Stimulated activated CD8-positive, alpha-beta memory T cell treated with anti-CD3 and anti-CD28 coated beads, Interleukin-15, amount 100 ng/mL, for 1 hour (primary cell): ENCODE measurements at regions not wholly inside any gene's neighbourhood (a gene's known extent, or its start where the extent isn't known, plus 50 kb on each side); places are given as distances from the start of the nearest gene placed in this dataset.

ENCODE experiments used
- DNase-seq: peaks from one replicate; pipeline ENCODE4 v3.0.0-alpha.2; 2020; ENCODE audit warnings: low read depth

DNA sequence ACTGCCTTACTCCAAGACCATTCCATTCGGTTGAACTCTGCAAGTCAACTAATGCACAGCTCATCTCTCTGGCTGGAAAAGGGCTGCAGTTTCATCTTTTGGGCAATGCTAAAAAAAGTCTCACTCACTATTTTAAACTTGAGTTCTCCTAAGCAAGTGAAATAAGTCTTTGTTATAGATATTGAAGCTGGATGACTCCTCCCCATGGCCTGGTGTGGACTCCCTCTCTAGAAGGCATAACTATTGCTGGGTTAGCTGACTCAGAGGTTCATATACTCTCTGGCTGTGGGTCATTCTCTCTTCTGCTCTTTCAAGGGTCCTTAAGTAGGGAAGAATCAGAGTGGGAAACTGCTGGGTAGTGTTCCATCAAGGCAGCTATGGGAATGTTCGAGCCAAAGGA lies 88.0 kb downstream of the XCL2 start:
- no peak for DNase-seq

DNA sequence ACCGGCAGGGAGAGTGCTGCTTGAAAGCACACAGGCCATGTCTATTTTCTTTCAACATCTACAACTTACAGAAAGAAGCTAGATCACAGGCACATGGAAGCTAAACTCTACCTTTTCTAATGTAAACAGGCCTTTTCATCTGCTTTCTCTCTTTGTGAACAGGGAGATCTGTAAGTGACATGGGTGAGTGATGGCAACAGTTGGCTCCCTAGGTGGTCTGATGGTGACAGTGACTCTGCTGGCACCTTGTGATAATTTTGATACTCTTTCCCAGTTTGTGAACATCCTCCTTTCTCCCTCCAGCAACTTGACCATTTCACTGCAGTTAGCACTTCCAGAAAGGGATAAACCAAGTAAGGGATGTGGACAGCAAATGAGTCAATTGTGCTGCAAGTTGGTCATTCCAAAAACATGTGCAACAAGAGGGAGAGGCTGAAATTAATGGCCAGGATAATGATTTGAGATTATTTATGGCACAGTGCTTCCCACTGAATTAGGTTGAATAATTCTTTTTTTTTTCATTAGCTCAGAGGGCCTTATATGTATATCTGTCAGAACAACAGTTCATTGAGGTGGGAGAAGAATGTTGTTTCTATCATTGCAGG lies 89.5 kb downstream of the XCL2 start:
- no peak for DNase-seq

DNA sequence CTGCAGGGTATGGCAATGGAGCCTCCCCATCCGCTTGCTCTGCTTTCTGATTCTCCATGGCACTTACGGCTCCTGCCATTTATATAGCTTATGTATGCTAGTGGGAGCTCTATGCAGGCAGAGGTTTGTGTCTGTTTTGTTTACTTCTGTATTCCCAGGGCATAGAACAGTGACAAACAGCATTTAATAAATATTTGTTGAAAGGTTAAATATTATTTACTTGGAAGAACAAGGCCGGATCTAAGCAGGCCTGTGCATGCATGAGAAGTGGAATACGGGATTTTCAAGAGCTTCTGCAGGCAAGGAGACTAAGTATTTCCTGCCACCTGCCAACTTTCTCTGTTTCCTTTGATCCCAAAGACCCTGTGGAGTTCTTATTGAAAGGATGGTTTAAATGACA lies 90.7 kb downstream of the XCL2 start:
- no peak for DNase-seq

DNA sequence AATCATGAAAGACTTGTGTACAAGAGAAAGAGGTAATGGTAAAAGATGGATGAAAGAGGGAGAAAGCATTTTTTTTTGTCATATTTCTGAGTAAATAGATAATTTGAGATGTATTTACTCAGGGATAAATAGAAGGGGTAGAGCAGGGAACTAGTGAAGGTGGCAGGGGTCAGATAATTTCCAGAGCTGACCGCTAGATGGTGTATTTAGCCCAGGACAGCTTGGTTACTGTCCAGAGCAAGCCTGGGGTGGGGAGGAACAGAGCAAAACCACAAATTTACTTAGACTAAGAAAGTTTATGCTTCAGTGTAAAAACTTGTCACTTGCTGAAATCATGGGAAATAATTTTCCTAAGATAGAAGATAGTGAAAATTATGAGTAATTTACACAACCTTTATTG lies 91.5 kb downstream of the XCL2 start:
- DNase-seq = no peak

DNA sequence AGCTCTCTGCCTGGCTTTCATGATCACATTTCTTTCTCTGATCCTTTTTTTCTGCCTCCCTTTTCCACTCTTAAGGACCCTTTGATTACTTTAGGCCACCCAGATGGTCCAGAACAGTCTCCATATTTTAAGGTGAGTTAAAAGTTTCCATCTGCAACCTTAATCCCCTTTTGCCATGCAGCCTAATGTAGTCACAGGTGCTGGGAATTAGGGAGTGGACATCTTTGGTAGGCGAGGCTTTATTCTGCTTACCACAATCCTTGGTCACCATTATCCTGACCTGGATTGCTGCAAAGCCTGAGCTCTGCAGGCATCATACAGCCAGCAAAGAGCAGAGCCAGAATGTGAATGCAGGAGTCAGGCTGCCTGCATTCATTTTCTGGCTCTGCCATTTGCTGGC lies 95.9 kb downstream of the XCL2 start:
- DNase-seq = no peak

DNA sequence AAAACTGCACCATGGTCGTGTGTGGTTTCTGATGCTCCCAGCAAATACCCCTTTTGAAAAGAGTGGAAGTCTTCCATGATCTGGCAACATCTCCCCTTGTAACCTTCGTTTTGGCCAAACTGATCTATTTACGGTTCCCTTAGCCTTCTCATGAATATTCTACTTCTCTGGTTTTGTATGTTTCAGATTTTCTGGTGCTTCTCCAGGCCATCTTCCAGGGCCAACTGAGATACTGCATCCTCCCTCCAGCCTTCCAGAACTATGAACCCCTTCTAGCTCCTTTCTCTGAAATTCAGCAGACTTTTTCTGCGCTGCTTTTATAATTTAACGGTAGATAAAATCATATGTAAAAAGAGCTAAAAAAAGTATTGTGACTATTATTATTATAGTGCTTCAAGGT lies 97.7 kb downstream of the XCL2 start:
- DNase-seq = no peak

DNA sequence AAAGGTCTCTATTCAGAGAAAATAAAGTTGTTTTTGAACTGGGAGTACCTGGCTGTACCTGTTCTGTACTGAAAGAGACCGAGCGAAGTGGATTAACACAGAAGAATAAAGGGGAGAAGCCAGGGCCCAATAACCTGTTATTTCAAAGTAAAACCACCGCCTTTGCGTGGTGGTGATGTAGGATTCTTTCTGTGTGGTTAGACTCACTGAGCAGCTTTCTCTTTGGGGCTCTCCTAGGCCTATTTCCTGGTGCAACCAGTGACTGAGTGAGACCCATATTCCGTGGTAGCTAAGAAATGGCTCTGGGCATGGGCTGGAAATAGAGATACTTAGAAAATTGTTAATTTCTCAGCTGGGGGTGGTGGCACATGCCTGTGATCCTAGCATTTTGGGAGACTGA lies 99.9 kb downstream of the XCL2 start:
- DNase-seq = no peak

DNA sequence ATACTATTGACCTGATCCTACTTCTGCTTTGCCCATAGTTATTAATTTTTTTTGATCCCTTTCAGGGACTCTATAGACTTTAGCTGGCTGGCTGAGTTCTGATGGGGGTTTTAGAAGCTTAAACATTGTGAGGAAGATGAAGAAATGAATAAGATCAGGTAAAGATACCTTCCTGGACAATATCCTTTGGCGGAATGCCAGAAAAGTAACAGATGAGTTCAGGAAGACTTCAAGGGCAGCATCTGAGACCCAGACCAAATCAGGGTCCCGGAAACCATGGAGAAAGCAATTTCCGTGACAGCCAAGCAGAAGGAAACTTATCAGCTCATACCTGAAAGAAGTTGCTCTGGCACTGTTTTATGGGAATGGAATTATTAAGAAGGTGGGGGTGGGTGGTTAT lies 100.4 kb downstream of the XCL2 start:
- DNase-seq = no peak

DNA sequence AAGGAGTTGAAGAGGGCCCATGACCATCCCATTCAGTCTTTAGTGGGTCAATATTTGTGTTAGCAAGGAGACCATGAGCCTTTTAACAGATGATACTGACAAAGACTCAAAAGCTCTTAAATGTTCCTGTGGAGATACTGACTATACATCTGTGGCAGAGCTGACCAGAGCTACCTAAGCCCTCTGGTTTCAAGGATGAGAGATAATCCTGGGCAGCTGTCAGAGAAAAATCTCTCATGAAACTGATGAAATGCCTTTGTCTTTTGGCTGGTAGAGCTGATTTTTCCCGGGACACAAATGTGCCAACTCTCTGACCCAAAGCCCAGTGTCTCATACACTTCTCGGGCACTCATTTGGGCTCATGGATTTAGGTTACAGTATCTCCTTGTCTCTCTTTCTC lies 100.9 kb downstream of the XCL2 start:
- no peak for DNase-seq

DNA sequence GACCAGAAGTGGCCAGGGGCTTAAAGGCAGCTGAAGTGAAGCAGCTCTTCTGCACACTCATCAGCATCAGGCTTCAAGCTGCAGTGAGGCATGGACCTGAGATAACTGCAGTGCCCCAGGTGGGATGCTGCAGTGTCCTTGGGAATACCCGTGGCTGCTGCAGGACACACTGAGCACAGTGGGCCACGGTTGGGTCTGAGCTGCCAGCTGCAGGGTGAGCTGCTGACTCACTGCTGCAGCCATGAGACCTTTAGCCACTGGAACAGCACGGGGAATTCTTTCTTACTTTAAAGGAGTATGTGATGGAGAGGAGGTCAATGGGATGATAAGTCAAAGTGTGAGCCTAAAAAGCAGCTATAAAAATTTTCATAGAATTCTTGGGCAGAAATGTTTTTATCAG lies 102.1 kb downstream of the XCL2 start:
- no peak for DNase-seq

DNA sequence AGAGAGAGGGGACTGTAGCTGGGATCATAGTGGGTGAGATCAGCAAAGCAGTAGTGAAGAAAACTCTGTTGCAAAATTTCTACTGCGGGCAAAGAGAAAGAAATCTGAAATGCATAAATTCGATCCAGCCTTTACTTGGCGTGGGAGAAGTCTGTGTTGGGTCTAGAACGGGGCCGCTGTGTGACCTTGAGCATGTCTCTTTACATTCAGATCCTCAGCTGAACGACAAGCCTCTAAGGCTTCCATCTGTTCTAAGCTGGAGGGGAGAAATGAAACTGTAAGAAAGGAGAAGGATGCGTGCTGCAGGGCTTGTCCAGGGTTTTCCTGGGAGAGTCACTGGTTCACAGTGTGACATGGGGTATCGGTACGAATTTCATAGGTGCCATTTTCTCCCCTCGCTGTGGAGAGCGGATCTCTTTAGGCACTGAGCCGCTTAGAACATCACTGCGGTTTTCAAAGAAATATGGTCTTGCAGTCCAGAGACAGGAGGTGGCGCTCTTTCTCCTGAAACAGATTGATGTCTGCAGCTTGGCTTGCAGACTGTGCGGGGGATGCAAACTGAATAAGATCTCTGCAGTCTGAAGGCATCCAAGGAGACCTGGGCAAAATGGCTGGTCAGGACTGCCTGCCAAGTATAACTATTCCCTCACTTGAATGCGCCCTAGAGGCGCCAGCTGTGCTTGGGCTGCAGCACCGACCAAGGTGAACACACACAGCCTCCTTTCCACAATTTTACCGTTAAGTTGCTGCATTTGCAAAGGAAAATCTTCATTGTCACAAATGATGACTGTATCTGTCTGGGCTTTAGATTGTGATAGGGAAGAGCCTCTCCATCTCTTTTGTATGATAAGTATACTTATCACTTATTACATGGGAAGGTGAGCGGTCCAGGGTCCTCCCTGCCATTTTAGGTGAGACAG lies 104.1 kb downstream of the XCL2 start:
- peak; percentile 71 for DNase-seq

DNA sequence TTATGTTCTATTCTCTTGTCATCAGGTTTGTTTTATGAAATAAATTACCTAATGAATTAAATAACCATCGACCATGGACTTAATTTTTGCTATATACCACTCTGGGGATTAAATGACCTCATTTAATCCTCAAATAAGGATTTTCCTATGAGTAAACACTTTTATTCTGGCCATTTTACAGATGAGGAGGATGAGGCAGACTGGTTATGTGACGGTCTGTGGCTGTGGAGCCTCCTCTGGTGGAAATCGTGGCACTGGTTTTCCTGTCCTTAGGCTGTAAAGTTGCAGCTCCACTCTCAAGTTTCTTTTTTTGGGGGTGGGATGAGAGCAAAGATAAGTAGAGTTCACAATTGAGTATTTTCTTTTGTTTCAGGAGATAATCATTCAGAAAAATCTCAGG lies 105.2 kb downstream of the XCL2 start:
- DNase-seq = no peak

DNA sequence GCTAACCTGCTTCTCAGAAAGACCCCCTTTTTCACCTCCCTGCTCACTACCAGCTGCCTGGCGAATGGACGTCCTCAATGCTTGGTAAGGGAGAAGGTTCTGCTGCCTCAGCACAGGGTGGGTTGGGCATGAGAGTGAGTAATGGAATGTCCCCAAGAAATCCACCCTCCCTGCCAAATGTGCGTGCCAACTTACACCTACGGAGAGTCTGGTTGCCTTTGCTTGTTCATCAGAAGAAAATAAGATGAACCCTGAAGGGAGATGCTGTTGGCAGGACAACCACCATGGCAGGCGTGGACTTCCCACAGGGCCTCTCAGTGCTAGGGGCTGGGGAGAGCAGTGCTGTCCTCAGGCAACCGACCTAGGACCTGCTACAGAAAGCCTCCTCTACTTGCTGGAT lies 106.0 kb downstream of the XCL2 start:
- no peak for DNase-seq

DNA sequence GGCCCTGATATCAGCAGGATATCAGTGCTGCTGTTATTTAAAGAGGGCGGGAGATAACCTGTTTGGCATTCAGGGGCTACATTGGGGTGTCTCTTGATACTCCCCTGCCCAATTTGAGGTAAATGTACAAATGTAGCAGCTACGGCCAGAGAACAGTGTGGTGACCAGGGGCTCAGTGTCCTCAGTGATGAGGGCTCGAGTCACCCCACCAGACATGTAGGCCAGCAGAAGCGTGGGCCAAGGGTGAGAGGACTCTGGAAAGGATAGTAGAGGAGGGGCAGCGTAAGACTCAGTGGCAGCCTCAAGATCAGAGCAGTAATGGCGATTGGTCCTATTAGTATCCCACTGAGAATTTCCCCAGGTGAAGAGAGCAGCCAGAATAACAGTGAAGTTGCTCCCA lies 108.4 kb downstream of the XCL2 start:
- no peak for DNase-seq

DNA sequence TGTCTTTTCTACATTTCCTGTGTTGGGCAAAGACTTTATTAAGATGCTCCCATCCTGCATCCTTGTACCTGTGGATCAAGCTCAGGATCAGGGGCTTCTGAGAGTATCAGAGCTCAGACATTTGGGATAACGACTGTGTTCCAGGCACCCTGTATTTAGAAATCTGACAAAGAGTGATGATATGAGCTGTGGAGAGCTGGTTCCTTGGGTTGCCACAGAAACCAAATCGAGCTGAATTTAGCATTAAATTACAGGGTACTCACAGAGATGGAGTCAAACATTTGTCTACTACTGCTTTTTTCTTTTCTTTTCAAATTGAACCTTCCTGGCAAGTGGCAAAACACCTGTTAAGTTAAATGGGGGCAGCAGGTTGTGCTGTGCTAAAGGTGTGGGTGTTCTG lies 110.6 kb downstream of the XCL2 start:
- no peak for DNase-seq

DNA sequence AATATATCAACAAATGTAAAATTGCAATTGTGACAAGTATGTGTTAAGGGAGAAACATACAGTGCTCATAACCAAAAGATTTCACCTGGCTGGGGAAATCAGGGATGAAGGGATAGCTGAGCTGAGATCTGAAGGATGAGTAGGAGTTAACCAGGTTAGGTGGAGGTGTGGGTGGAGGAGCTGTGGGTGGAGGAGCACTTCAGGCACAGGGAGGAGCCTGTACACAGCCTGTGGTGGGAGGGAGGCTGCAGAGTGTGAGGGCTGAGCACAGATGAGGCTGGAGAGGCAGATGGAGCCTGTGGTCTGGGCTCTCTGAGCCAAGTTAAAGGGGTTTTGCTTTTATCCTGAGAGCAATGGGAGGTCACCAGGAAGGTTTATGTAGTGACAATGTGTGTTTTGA lies 111.9 kb downstream of the XCL2 start:
- DNase-seq = no peak

DNA sequence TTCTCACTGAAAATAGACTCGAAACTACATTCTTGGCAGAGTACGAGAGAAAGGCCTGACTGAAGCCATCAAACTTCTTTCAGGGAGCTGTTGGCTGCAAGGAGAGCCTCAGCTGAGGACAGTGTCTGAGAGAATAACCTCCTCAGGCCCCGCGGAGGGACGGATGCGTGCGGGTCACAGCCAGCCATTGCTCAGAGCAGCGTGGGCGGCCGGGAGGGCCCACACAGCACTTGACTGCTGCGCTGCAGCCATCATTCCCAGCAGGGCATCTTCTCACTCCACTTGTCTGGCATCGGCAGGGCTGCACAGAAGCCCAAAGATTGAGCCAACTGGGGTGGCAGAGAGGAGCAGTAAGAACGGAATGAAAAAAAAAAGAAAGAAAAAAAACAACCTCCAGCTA lies 113.5 kb downstream of the XCL2 start:
- no peak for DNase-seq

DNA sequence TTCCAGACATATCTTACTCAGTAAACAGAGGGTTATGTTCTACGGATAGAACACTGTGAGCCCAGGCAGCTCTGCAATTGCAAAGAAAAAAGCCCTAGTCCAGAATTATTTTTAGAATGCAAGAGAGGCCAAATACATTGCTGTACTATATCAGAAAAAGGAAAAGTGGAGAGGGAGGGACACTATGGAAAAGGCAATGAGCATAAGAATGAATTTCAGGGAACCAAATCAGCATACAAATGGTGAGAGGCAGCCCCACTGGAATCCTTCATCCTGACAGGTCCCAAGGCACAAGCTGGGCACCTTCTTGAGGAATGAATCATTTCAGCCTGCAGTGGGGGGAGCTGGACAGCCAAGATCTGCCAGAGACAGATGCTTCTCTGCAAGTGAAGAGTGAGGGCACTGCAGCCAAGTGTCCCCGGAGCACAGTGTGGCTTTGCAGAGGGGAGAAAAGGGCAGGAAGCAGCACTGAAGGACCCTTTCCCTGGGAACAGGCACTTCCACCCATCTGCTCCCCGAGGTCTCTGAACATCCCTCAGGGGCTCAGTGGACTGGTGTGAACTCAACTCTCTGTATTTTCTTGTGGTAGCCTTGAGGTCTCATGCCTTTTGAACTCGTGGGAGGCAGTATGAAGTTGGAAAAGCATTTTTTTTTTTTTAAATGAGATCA lies 115.6 kb downstream of the XCL2 start:
- DNase-seq = no peak

DNA sequence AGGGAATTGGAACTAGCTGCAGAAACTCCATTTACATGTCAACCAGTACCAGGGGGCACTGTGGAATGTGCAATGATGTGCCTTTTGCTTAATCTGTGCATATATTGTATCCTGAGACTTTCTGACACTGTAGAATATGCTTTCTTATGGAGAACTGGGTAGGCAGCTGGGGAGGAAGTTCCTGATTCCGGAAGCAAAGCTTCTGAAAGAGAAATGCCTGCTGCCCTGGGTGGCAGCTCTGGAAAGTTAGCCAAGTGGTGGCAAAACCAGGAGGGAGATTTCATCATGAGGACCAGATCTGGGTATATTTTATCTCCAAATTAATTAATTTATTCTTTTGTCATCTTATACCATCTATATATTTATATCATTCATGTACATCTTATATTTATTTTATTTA lies 116.7 kb downstream of the XCL2 start:
- no peak for DNase-seq

DNA sequence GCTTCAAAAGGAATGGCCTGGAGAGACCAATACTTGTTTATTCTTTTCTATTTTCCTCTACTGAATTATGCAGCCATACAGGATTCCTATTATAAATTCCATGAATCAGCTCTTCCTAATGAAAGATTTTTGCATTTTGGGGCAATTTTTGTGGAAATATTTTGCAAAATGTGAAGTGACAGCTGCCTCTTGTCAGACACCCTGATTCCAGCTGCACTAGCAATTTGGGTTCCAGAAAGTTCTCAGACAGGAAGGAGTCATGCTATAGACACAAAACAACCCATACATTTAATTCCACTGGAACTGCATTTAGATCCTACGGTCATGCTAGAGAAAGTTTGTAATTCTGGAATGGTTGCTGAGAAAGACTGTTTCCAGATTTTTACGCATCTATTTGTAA lies 119.5 kb downstream of the XCL2 start:
- no peak for DNase-seq

DNA sequence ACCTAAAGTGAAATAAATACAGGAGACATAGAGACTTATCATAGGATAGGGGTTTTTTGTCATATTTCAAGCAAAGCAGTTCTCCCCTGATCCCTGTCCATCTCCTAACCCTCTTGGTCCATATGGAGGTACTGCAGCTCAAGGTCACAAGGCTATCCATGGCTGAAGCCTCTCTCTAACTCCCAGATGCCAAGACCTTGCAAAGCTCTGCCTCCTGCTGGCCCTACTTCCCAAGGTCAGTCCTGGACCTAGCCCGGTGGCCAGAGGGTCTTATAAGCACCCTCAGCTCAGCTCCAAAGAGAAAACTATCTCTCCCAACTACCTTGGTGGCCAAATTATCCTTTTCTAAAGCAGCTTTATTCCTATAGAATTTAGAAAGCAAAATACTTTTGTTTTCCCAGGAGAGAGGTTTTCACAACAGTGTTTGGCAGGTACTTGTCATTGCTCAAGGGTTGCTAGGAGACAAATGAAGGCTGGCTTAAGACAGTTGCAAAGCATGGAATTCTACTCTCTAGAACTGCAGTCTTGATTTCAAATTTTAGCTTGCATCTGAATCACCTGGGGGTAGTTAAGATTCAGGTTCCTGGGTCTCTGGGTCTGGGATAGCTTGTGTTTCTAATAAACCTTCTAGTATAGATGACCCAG lies 121.5 kb downstream of the XCL2 start:
- no peak for DNase-seq

DNA sequence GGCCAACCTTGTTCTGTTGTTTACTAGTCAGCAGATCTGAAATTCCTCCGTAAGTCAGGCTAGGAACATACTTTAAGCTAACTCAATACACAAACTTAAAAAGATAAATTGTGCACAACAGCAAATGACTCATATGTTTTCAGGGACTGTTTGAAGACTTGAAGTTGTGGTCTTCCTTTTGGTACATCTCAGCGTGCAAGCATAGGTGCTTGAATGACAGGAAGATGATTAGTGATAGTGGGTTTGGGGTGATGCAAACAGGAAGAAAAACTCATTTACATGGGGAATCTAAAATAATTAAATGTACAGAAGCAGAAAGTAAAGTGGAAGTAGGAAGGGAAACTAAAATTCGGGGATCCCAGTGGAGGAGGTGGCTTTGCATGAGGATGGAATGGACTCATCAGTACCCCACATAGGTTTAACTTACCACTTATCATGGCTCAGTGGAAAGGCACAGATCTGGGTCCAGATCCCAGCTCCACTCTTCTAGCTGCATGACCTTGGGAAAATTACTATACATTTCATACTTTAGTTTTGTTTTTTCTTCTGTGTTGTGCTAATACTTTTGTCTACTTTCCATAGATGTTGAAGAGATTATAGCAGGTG lies 122.3 kb downstream of the XCL2 start:
- no peak for DNase-seq
